NT2/D1 (cell line): ENCODE measurements at regions not wholly inside any gene's neighbourhood (a gene's known extent, or its start where the extent isn't known, plus 50 kb on each side); places are given as distances from the start of the nearest gene placed in this dataset.
"Not testable (repeated sequence)": the region's sequence is repeated elsewhere in the genome, so short reads cannot be mapped to it uniquely, and the experiment has no call there.

ENCODE experiments used
- DNase-seq: peaks from one replicate; pipeline ENCODE4 v3.0.0-alpha.2; 2011; ENCODE audit warnings: low read depth, low spot score
- H3K27me3 ChIP-seq: 2 replicates; pipeline ENCODE4 v1.6.0; 2011; ENCODE audit warnings: mild to moderate bottlenecking; ENCODE audit not compliant: insufficient read length, insufficient read depth
- H3K36me3 ChIP-seq: 2 replicates; pipeline ENCODE4 v1.6.1; 2011; ENCODE audit warnings: mild to moderate bottlenecking, low read length, mixed read lengths; ENCODE audit not compliant: insufficient read depth, insufficient read length
- H3K4me1 ChIP-seq: 2 replicates; pipeline ENCODE4 v1.5.1; 2011; ENCODE audit not compliant: insufficient read depth, insufficient read length
- H3K4me3 ChIP-seq: 2 replicates; pipeline ENCODE4 v1.5.1; 2011; ENCODE audit warnings: low read depth; ENCODE audit not compliant: insufficient read length
- H3K9ac ChIP-seq: 2 replicates; pipeline ENCODE4 v1.6.0; 2011; ENCODE audit warnings: low read depth; ENCODE audit not compliant: insufficient read length
- H3K9me3 ChIP-seq: 2 replicates; pipeline ENCODE4 v1.5.1; 2011; ENCODE audit warnings: mild to moderate bottlenecking, low read length; ENCODE audit not compliant: insufficient read depth
- SUZ12 ChIP-seq: IDR thresholded peaks from 2 replicates; pipeline ENCODE4 v1.6.1; 2011; ENCODE audit not compliant: insufficient read length, insufficient read depth; ENCODE audit errors: extremely low read depth
- YY1 ChIP-seq: IDR thresholded peaks from 2 replicates; pipeline ENCODE4 v1.6.1; 2011; ENCODE audit not compliant: insufficient read length, insufficient read depth
- ZNF274 ChIP-seq: IDR thresholded peaks from 2 replicates; pipeline ENCODE4 v1.6.1; 2011; ENCODE audit warnings: mild to moderate bottlenecking, low read depth, low read length

- H3K9me3 ChIP-seq, result no peaks in the 10 kb centered on the region
- no peak for DNase-seq
- H3K27me3 ChIP-seq, result no peaks in the 10 kb centered on the region
- H3K36me3 ChIP-seq, result no peaks in the 10 kb centered on the region
- no peak overlapping the region for H3K4me3 ChIP-seq
- TF ChIP-seq YY1, result no peak
- no peak for TF ChIP-seq ZNF274
- no peak for TF ChIP-seq SUZ12
- no peaks in the 10 kb centered on the region for H3K4me1 ChIP-seq
- H3K9ac ChIP-seq, result no peak overlapping the region
Measured at GRCh38 chr3:8170971-8171508, 330.6 kb upstream of the LMCD1 start.

DNA sequence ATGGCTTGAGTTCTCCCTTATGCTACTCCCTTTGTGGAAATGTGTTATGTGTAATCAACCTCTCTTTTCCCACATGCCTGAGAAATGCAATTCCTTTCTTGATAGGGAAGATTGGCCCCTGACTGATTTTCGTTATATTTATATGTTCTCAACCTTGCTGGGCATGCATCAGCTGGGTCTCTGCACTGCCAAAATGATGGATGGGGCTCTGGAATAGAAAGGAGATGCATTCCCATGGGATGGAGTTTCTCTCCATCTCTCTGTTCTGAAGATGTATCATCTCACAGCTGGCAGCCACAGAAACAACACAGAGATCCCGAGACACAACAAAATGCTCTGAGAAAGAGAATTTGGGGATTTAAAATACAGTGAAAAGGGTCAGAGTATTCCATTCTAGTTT lies 327.7 kb upstream of the LMCD1 start:
- TF ChIP-seq ZNF274 (no peak), SUZ12 (no peak), YY1 (no peak)
- H3K9me3 ChIP-seq, result no peaks in the 10 kb centered on the region
- no peaks in the 10 kb centered on the region for H3K36me3 ChIP-seq
- H3K9ac ChIP-seq, result no peak overlapping the region
- H3K4me1 ChIP-seq, result no peaks in the 10 kb centered on the region
- H3K4me3 ChIP-seq, result no peak overlapping the region
- H3K27me3 ChIP-seq, result no peaks in the 10 kb centered on the region
- no peak for DNase-seq

- not testable (repeated sequence) for H3K9ac ChIP-seq, H3K4me3 ChIP-seq, H3K4me1 ChIP-seq, DNase-seq, H3K36me3 ChIP-seq, H3K9me3 ChIP-seq, H3K27me3 ChIP-seq
Measured at GRCh38 chr3:8176759-8177483, 324.7 kb upstream of the LMCD1 start.

DNA sequence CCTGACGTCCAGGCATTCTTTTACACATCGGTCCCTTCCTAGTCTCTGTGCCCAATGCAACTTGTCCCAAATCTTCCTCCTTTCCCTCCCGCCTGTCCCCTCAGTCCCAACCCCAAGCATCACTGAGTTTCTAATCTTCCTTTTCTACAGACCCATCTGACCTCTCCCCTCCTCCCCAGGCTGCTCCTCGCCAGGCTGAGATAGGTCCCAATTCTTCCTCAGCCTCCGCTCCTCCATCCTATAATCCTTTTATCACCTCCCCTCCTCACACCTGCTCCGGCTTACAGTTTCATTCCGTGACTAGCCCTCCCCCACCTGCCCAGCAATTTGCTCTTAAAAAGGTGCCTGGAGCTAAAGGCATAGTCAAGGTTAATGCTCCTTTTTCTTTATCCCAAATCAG lies 323.1 kb upstream of the LMCD1 start:
- not testable (repeated sequence) for H3K9me3 ChIP-seq, DNase-seq, H3K4me3 ChIP-seq, H3K9ac ChIP-seq, H3K36me3 ChIP-seq, H3K27me3 ChIP-seq, H3K4me1 ChIP-seq

- Histone ChIP-seq H3K27me3 (no peaks in the 10 kb centered on the region), H3K9me3 (no peaks in the 10 kb centered on the region), H3K36me3 (no peaks in the 10 kb centered on the region), H3K4me3 (no peak overlapping the region), H3K4me1 (no peaks in the 10 kb centered on the region), H3K9ac (no peak overlapping the region)
- TF ChIP-seq ZNF274 (no peak), SUZ12 (no peak), YY1 (no peak)
- no peak for DNase-seq
Measured at GRCh38 chr3:8182904-8183303, 318.7 kb upstream of the LMCD1 start.

GRCh38 chr3:8183627-8184026 lies 318.0 kb upstream of the LMCD1 start:
- no peaks in the 10 kb centered on the region for H3K27me3 ChIP-seq
- no peak overlapping the region for H3K9ac ChIP-seq
- TF ChIP-seq ZNF274 (no peak), YY1 (no peak), SUZ12 (no peak)
- DNase-seq, result no peak
- H3K36me3 ChIP-seq, result no peaks in the 10 kb centered on the region
- no peaks in the 10 kb centered on the region for H3K9me3 ChIP-seq
- no peak overlapping the region for H3K4me3 ChIP-seq
- no peaks in the 10 kb centered on the region for H3K4me1 ChIP-seq

- H3K4me3 ChIP-seq, result no peak overlapping the region
- H3K4me1 ChIP-seq, result no peaks in the 10 kb centered on the region
- H3K9me3 ChIP-seq, result no peaks in the 10 kb centered on the region
- no peaks in the 10 kb centered on the region for H3K27me3 ChIP-seq
- no peak for DNase-seq
- no peaks in the 10 kb centered on the region for H3K36me3 ChIP-seq
- no peak overlapping the region for H3K9ac ChIP-seq
- TF ChIP-seq YY1 (no peak), ZNF274 (no peak), SUZ12 (no peak)
Measured at GRCh38 chr3:8186213-8186612, 315.4 kb upstream of the LMCD1 start.

DNA sequence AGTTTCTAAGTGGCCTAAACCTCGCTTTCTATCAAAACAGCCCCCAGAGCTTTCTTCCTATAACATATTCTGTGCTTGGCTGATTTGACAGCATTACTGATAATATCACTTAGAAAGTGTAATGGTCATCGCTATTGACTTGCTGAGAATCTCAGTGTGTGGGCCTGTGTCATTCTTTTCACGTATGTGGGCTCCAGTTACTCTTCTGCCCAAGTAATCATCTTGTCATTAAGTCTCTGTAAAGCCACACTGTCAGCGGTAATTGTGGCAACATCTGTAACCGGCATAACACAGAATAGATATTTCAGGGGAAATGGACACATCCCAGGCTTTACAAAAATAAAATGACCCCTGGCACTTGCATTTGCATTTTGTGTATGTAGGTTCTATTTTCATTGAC lies 313.6 kb upstream of the LMCD1 start:
- TF ChIP-seq SUZ12, result no peak
- no peak for TF ChIP-seq YY1
- TF ChIP-seq ZNF274, result no peak
- H3K4me1 ChIP-seq, result no peaks in the 10 kb centered on the region
- no peaks in the 10 kb centered on the region for H3K36me3 ChIP-seq
- no peaks in the 10 kb centered on the region for H3K9me3 ChIP-seq
- H3K27me3 ChIP-seq, result no peaks in the 10 kb centered on the region
- DNase-seq, result no peak
- no peak overlapping the region for H3K4me3 ChIP-seq
- no peak overlapping the region for H3K9ac ChIP-seq
